ENCODE measurements at regions not wholly inside any gene's neighbourhood (a gene's known extent, or its start where the extent isn't known, plus 50 kb on each side); places are given as distances from the start of the nearest gene placed in this dataset.

- DNase-seq: no peak
Observed at GRCh38 chr6:81480139-81480538, 272.3 kb downstream of the TENT5A start.

- DNase-seq: no peak
Observed at GRCh38 chr6:81476881-81477280, 275.6 kb downstream of the TENT5A start.

- no peak for DNase-seq
Observed at GRCh38 chr6:81475646-81476045, 276.8 kb downstream of the TENT5A start.

DNA sequence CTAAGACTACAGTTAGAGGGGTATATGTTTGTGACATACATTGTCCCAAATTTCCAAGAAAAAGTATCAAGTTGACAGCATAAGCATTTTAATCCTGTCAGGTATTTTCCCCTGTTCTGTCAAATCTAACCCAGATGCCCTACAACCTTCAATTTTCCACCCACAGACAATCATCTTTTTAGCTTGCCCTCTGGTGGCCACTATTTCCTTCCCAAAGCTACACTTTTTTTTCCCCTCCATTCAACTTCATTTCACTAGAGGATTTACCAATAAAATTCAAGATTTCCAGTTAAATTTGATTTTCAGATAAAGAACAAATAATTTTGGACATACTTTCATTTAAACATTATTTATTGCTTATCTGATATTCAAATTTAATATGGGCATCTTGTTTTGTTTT, 286.6 kb downstream of the TENT5A start:
- DNase-seq: peak in 1 of 56 donors; percentile 1

GRCh38 chr6:81456416-81456815, 296.1 kb downstream of the TENT5A start:
- DNase-seq: no peak

DNA sequence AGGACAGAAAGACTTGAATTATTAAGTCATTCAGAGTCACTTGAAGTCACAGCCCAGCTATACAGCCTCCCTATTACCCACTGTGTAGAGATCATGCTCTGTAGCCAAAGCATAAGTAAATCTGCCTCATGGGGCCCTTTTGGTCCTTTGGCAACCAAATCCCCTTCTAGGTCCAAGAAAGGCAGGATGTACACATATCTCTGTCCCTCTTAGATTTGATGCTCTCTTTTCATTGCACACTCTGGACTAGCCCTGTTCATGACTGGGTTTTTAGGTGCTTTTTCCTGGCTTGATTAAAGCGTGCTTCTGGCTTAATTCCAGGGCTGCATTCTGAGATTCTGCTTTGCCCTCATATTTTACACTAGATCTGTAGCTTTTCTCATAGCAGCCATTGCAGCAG, 296.8 kb downstream of the TENT5A start:
- DNase-seq: no peak

GRCh38 chr6:81451787-81452186, 300.7 kb downstream of the TENT5A start:
- DNase-seq: peak in 1 of 56 donors; percentile 14

GRCh38 chr6:81450180-81450579, 302.3 kb downstream of the TENT5A start:
- DNase-seq: peak in 1 of 56 donors; percentile 13

GRCh38 chr6:81446509-81446908, 306.0 kb downstream of the TENT5A start:
- DNase-seq: no peak

- no peak for DNase-seq
Observed at GRCh38 chr6:81439417-81439816, 313.1 kb downstream of the TENT5A start.

DNA sequence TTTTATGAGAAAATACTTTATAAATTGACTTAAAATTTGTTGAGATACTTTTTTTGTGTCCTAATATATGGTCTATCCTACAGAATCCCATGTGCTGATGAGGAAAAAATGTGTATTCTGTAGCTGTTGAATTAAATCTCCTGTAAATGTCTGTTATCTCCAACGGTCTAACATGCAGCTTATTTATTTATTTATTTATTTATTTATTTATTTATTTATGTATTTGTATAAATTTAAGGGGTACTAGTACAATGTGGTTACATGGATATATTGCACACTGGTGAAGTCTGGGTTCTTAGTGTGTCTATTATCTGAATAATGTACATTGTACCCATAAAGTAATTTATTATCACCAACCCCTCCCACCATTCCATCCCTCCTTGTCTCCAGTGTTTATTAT, 315.5 kb downstream of the TENT5A start:
- DNase-seq: no peak

GRCh38 chr6:81413306-81413705, 339.2 kb downstream of the TENT5A start:
- no peak for DNase-seq

- no peak for DNase-seq
Observed at GRCh38 chr6:81401970-81402690, 350.4 kb downstream of the TENT5A start.

DNA sequence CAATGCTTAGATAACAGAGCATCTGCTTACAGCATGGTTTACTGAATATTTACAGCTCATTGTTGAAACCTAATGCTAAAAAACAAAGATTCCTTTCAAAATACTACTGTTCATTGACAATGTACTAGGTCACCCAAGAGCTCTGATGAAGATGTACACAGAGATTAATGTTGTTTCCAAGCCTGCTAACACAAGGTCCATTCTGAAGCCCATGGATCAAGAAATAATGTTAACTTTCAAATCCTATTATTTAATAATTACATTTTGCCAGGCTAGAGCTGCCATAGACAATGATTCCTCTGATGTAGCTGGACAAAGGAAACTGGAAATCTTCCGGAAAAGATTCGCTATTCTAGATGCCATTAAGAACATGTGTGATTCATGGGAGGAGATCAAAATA, 355.6 kb downstream of the TENT5A start:
- DNase-seq: no peak

DNA sequence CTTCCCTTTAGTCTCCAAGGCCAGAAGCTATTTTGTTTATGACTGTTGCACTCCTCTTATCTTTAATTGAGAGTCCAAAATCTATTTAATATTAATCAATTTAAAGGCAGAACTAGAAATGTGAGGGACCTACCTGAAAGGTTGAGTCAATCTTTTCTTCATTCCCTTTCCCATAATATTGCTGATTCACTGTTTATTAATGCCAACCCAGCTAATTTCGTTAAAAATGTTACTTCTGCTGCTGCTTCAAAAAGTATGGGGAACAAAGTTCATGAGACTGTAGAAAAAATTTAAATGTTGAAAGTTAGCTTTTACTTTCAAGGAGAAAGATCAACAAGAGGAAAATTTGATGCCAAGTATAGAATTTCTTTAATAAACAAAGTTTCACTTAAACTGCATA, 365.3 kb downstream of the TENT5A start:
- no peak for DNase-seq

DNA sequence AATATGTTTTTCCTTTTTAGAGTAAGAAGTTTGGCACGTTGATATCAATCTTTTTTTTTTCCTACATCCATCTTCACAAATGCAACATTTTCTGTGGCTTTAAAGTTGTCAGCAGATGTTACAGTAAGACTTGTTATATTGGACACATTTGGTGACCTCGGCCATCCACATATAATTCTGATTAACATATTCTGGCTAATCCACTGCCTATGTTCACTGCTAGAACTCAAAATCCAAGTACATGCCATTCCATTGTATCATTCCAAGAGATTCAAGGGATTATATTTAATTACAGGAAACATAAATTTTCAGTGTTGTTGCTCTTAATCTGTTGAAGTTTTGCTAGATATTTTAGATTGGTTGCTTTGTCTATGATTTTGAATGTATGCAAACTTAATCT, 367.6 kb downstream of the TENT5A start:
- no peak for DNase-seq

- DNase-seq: no peak
Observed at GRCh38 chr6:81383472-81383871, 369.0 kb downstream of the TENT5A start.

DNA sequence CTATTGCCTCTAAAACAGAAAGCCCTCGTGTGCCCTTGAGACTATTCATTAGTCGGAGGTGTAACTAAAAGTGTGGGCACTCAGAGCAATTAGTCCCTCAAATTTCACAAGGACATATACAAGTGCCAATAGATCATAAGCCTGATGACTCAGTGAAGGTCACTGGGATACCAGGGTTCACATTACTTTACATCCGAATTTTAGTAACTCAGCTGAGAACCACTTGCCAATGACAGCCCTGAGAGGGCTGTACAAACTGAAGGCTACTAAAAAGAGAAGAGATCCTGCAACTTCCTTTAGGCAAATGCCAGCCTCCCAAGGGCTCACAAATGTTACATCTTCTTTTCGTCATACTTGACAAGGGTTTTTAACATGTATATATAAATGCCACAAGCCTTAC, 369.6 kb downstream of the TENT5A start:
- DNase-seq: no peak

DNA sequence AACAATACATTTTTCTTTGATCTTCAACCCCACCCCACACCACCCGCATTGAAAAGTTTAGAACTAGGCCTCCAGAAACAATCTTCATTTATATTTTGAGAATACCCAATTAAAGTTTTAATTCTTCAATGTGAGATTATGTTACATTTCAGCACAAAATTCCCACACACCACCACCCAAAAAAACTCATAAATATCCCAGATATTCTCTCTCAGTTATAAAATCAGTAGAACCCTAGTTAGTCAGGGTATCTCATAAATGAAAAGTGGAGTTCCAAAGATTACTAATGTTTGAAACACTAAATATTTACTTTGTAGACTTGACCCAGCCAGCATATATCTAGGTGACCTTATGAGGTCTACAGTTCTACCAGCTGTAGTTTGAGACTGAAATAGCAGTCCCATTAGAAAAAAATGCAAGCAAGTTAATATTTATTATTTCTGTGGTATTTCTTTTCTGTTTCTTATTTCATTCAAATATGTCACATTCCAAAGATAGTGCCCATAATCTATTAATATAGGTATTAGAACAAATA, 371.0 kb downstream of the TENT5A start:
- no peak for DNase-seq

DNA sequence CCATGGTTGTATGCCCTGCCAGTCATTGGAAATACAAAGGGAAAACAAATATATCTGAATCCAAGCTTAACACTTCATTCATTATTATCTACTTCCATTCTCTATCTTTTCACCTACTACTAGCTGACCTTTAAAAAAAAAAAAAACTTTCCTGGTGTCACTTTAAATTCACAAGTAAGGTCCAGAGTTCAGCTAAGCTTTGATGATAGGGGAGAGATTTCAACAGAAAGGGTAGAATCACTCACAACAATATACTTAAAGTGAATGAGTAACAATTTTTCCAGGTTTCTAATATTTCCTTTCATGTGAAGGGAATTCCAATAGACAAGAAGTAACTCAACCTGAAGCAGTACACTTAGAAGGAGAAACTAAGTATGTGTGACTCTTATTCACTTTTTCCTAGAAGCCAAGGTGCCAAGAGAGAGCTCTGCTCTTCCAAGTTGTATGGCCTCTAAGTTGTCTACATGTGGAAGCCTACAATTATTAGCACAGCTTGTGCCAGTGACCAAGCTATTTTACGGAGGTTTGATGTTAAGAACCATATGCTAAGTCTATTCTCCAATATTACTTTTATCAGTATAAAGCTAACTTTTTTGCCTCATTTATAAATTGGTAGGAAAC, 371.7 kb downstream of the TENT5A start:
- no peak for DNase-seq

GRCh38 chr6:81376745-81377144, 375.7 kb downstream of the TENT5A start:
- no peak for DNase-seq

DNA sequence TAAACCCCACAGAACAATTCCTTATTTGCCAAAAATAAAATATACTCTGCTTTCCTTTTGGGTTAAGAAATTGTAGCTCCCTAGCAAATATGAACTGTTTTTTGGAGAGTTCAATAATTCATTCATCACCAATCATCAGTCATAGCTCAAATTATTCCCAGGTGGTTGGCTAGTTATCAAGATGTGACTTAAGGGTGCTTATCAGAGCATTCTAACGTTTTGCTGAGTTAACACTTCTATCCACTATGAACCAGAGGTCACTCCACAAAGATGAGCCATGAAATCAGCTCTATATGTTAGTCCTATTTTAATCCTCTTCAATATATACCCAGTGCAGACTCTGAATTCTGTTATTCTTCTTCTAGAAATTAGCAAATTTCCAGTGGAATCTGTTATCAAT, 379.1 kb downstream of the TENT5A start:
- DNase-seq: no peak

GRCh38 chr6:81371930-81372329, 380.6 kb downstream of the TENT5A start:
- DNase-seq: no peak
